HAP-1 (cell line): ENCODE measurements at regions not wholly inside any gene's neighbourhood (a gene's known extent, or its start where the extent isn't known, plus 50 kb on each side); places are given as distances from the start of the nearest gene placed in this dataset.

Experiments
- DNase-seq, 2 experiments: peaks; one replicate each; pipeline ENCODE4 v3.0.0-alpha.2; 2016 to 2020; ENCODE audit warnings: low spot score in 2 of 2
- H3K27me3 ChIP-seq: fragments of 250-450 bp; sonication (Bioruptor Pico); 2 replicates; pipeline ENCODE4 v1.5.1; 2020; ENCODE audit warnings: low read depth, mild to moderate bottlenecking, moderate library complexity
- H3K36me3 ChIP-seq: fragments of 250-450 bp; sonication (Bioruptor Pico); replicated peaks from 2 replicates; pipeline ENCODE4 v1.5.1; 2020; ENCODE audit warnings: mild to moderate bottlenecking
- H3K4me1 ChIP-seq: fragments of 250-450 bp; sonication (Bioruptor Pico); 2 replicates; pipeline ENCODE4 v1.5.1; 2020; ENCODE audit warnings: mild to moderate bottlenecking
- H3K4me3 ChIP-seq: fragments of 250-450 bp; sonication (Bioruptor Pico); 2 replicates; pipeline ENCODE4 v1.5.1; 2020; ENCODE audit warnings: mild to moderate bottlenecking, moderate library complexity
- H3K9me3 ChIP-seq: fragments of 250-450 bp; sonication (Bioruptor Pico); 2 replicates; pipeline ENCODE4 v1.5.1; 2020; ENCODE audit warnings: mild to moderate bottlenecking, moderate library complexity
- in situ Hi-C: fragments of 300-500 bp; cut with MboI; formaldehyde crosslinking; loops from 3 replicates; pipeline ENCODE4 v1.14.3; 2020; ENCODE audit warnings: low sequenced_read_pairs, inconsistent platforms, mixed read lengths

GRCh38 chr6:156111913-156112312, 656.3 kb upstream of the NOX3 start:
- DNase-seq: no peak
- no peaks in the 10 kb centered on the region for H3K36me3 ChIP-seq
- H3K4me1 ChIP-seq: no peaks in the 10 kb centered on the region
- H3K4me3 ChIP-seq: no peak overlapping the region
- no peaks in the 10 kb centered on the region for H3K9me3 ChIP-seq
- no peaks in the 10 kb centered on the region for H3K27me3 ChIP-seq
- in situ Hi-C loops: no loop called here

GRCh38 chr6:156110249-156110648, 654.6 kb upstream of the NOX3 start:
- Histone ChIP-seq H3K27me3 (no peaks in the 10 kb centered on the region), H3K4me1 (no peaks in the 10 kb centered on the region), H3K9me3 (no peaks in the 10 kb centered on the region), H3K36me3 (no peaks in the 10 kb centered on the region), H3K4me3 (no peak overlapping the region)
- no peak for DNase-seq
- in situ Hi-C loops: no loop called here

GRCh38 chr6:156109713-156110112, 654.1 kb upstream of the NOX3 start:
- Histone ChIP-seq H3K9me3 (no peaks in the 10 kb centered on the region), H3K4me1 (no peaks in the 10 kb centered on the region), H3K36me3 (no peaks in the 10 kb centered on the region), H3K4me3 (no peak overlapping the region), H3K27me3 (no peaks in the 10 kb centered on the region)
- no peak for DNase-seq
- in situ Hi-C loops: no loop called here

- no peak for DNase-seq
- no peaks in the 10 kb centered on the region for H3K27me3 ChIP-seq
- no peaks in the 10 kb centered on the region for H3K9me3 ChIP-seq
- H3K4me3 ChIP-seq: no peak overlapping the region
- in situ Hi-C loops: no loop called here
- no peaks in the 10 kb centered on the region for H3K4me1 ChIP-seq
- H3K36me3 ChIP-seq: no peaks in the 10 kb centered on the region
Observed at GRCh38 chr6:156107624-156108101, 652.0 kb upstream of the NOX3 start.

- peak in 1 of 2 experiments; percentile 29 for DNase-seq
Observed at GRCh38 chr6:156102129-156102528, 646.5 kb upstream of the NOX3 start.

GRCh38 chr6:156098839-156099238, 643.2 kb upstream of the NOX3 start:
- H3K4me1 ChIP-seq: no peaks in the 10 kb centered on the region
- no peak for DNase-seq
- no peaks in the 10 kb centered on the region for H3K9me3 ChIP-seq
- in situ Hi-C loops: no loop called here
- H3K4me3 ChIP-seq: no peak overlapping the region
- H3K36me3 ChIP-seq: no peaks in the 10 kb centered on the region
- H3K27me3 ChIP-seq: no peaks in the 10 kb centered on the region

More at GRCh38 chr6:156102129-156102528, 646.5 kb upstream of the NOX3 start:
- no peaks in the 10 kb centered on the region for H3K4me1 ChIP-seq
- no peak overlapping the region for H3K4me3 ChIP-seq
- no peaks in the 10 kb centered on the region for H3K27me3 ChIP-seq
- no peaks in the 10 kb centered on the region for H3K36me3 ChIP-seq
- no peaks in the 10 kb centered on the region for H3K9me3 ChIP-seq
- in situ Hi-C loops: no loop called here

GRCh38 chr6:156087487-156087886, 631.8 kb upstream of the NOX3 start:
- no peaks in the 10 kb centered on the region for H3K4me1 ChIP-seq
- H3K4me3 ChIP-seq: no peak overlapping the region
- H3K9me3 ChIP-seq: no peaks in the 10 kb centered on the region
- in situ Hi-C loops: no loop called here
- no peaks in the 10 kb centered on the region for H3K27me3 ChIP-seq
- DNase-seq: no peak
- H3K36me3 ChIP-seq: no peaks in the 10 kb centered on the region

GRCh38 chr6:156082012-156082411, 626.4 kb upstream of the NOX3 start:
- no peaks in the 10 kb centered on the region for H3K4me1 ChIP-seq
- H3K4me3 ChIP-seq: no peak overlapping the region
- H3K36me3 ChIP-seq: no peaks in the 10 kb centered on the region
- in situ Hi-C loops: no loop called here
- DNase-seq: no peak
- no peaks in the 10 kb centered on the region for H3K27me3 ChIP-seq
- no peaks in the 10 kb centered on the region for H3K9me3 ChIP-seq

- DNase-seq: no peak
- Histone ChIP-seq H3K9me3 (no peaks in the 10 kb centered on the region), H3K4me1 (no peaks in the 10 kb centered on the region), H3K27me3 (no peaks in the 10 kb centered on the region), H3K36me3 (no peaks in the 10 kb centered on the region), H3K4me3 (no peak overlapping the region)
- in situ Hi-C loops: no loop called here
Observed at GRCh38 chr6:156080371-156080770, 624.7 kb upstream of the NOX3 start.

- no peaks in the 10 kb centered on the region for H3K36me3 ChIP-seq
- H3K27me3 ChIP-seq: no peaks in the 10 kb centered on the region
- H3K4me3 ChIP-seq: no peak overlapping the region
- no peaks in the 10 kb centered on the region for H3K9me3 ChIP-seq
- H3K4me1 ChIP-seq: no peaks in the 10 kb centered on the region
- in situ Hi-C loops: no loop called here
- DNase-seq: no peak
Observed at GRCh38 chr6:156068881-156069280, 613.2 kb upstream of the NOX3 start.

GRCh38 chr6:156065849-156066248, 610.2 kb upstream of the NOX3 start:
- in situ Hi-C loops: no loop called here
- DNase-seq: no peak

GRCh38 chr6:156062091-156062563, 606.5 kb upstream of the NOX3 start:
- in situ Hi-C loops: no loop called here
- Histone ChIP-seq H3K4me3 (no peak overlapping the region), H3K9me3 (no peaks in the 10 kb centered on the region), H3K27me3 (no peaks in the 10 kb centered on the region), H3K4me1 (no peaks in the 10 kb centered on the region), H3K36me3 (no peaks in the 10 kb centered on the region)
- DNase-seq: no peak

More at GRCh38 chr6:156065849-156066248, 610.2 kb upstream of the NOX3 start:
- Histone ChIP-seq H3K36me3 (no peaks in the 10 kb centered on the region), H3K27me3 (no peaks in the 10 kb centered on the region), H3K4me3 (no peak overlapping the region), H3K9me3 (no peaks in the 10 kb centered on the region), H3K4me1 (no peaks in the 10 kb centered on the region)

GRCh38 chr6:156061465-156061864, 605.8 kb upstream of the NOX3 start:
- Histone ChIP-seq H3K4me3 (no peak overlapping the region), H3K4me1 (no peaks in the 10 kb centered on the region), H3K9me3 (no peaks in the 10 kb centered on the region), H3K27me3 (no peaks in the 10 kb centered on the region), H3K36me3 (no peaks in the 10 kb centered on the region)
- no peak for DNase-seq
- in situ Hi-C loops: no loop called here

GRCh38 chr6:156060013-156060412, 604.4 kb upstream of the NOX3 start:
- no peaks in the 10 kb centered on the region for H3K27me3 ChIP-seq
- no peak overlapping the region for H3K4me3 ChIP-seq
- H3K9me3 ChIP-seq: no peaks in the 10 kb centered on the region
- H3K4me1 ChIP-seq: no peaks in the 10 kb centered on the region
- H3K36me3 ChIP-seq: no peaks in the 10 kb centered on the region
- in situ Hi-C loops: no loop called here
- no peak for DNase-seq

- Histone ChIP-seq H3K36me3 (no peaks in the 10 kb centered on the region), H3K27me3 (no peaks in the 10 kb centered on the region), H3K4me1 (no peaks in the 10 kb centered on the region), H3K4me3 (no peak overlapping the region), H3K9me3 (no peaks in the 10 kb centered on the region)
- in situ Hi-C loops: no loop called here
- no peak for DNase-seq
Observed at GRCh38 chr6:156058356-156058755, 602.7 kb upstream of the NOX3 start.
